Neural crest cell (in vitro differentiated cells): ENCODE measurements at regions not wholly inside any gene's neighbourhood (a gene's known extent, or its start where the extent isn't known, plus 50 kb on each side); places are given as distances from the start of the nearest gene placed in this dataset.

ENCODE experiments used
- DNase-seq: peaks from one replicate; pipeline ENCODE4 v3.0.0; 2021; ENCODE audit warnings: low read depth, mixed read lengths, low spot score
- H3K27ac Mint-ChIP-seq: one replicate; pipeline ENCODE4 v1.8.0; 2021; ENCODE audit warnings: mild to moderate bottlenecking, mixed read lengths; ENCODE audit not compliant: unreplicated experiment
- H3K27me3 Mint-ChIP-seq: 2 replicates; pipeline ENCODE4 v1.8.0; 2021; ENCODE audit warnings: low read depth, mild to moderate bottlenecking, mixed read lengths
- H3K36me3 Mint-ChIP-seq: 2 replicates; pipeline ENCODE4 v1.8.0; 2021; ENCODE audit warnings: low read depth, mild to moderate bottlenecking, mixed read lengths
- H3K4me1 Mint-ChIP-seq: 2 replicates; pipeline ENCODE4 v1.8.0; 2021; ENCODE audit warnings: mixed read lengths
- H3K4me3 Mint-ChIP-seq: one replicate; pipeline ENCODE4 v1.8.0; 2021; ENCODE audit warnings: mild to moderate bottlenecking, mixed read lengths
- H3K9me3 Mint-ChIP-seq: 2 replicates; pipeline ENCODE4 v1.8.0; 2021; ENCODE audit warnings: mixed read lengths
- CTCF ChIP-seq: fragments of 200-600 bp; sonication (generic); conservative IDR thresholded peaks from 2 replicates; pipeline ENCODE4 v1.5.0; 2021; ENCODE audit warnings: antibody characterized with exemption, mild to moderate bottlenecking

DNA sequence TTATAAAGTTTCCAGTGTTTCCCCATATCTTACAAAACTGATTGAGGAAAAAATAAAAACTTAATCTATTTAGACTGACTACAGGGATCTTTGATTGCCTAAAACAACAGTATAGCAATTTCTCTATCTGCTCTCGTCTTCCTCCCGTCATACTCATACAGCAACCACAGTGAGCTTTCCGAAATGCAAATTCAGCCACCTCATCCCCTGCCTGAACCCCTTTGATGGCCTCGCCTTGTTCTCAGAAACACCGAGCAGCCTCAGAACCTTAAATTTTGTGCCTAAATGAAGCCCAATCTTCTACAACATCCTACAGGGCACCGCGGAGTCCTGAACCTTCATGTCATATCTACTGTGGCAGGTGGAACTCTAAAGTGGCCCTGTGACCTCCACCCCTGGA is 223.7 kb upstream of the TMEM132C start:
- Mint-ChIP-seq H3K27me3 (peaks cover 12% of the 10 kb centered on the region), H3K27ac (no peak overlapping the region), H3K4me3 (no peak overlapping the region), H3K9me3 (peaks cover 5% of the 10 kb centered on the region), H3K4me1 (no peaks in the 10 kb centered on the region), H3K36me3 (no peaks in the 10 kb centered on the region)
- DNase-seq = no peak
- no peak for TF ChIP-seq CTCF

DNA sequence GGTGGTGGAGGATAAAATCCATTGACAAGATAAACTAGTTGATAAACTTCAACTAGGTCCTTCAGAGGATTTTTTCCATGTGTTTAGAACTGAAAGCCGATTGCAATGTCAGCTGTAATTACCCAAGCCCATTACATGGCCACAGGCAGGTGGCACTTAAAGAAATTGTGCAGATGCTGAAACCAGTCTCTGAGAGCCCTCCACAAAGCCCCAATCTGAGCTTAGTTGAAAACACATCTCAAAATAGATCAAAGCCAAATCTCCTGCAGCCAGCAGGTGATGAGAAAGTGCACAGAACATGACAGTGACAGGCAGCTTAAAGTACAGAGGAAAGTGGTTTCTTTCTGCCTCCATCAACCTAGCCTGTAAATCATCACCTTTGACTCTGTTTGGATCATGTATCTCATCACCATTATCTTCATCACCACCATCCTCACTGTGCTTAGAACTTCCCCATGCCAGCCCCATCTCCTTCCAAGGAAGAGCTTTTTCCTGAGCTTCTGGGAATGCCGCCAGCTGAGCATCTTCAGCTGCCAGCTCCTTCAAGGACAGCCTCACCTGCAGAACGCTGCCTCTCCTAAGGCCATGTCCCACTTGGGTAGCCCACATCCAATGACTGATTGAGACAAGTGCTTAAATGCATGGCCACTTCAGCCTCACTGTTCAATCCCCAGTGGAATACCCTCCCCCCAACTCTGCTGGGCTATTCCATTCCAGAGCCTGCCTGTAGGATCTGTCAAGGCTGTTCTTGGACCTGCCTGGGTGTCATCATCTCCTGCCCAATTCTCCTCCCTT is 219.5 kb upstream of the TMEM132C start:
- Mint-ChIP-seq H3K9me3 (peaks cover 4% of the 10 kb centered on the region), H3K27ac (no peak overlapping the region), H3K27me3 (peaks cover 14% of the 10 kb centered on the region), H3K4me1 (no peaks in the 10 kb centered on the region), H3K36me3 (no peaks in the 10 kb centered on the region), H3K4me3 (no peak overlapping the region)
- DNase-seq = no peak
- TF ChIP-seq CTCF = no peak

- peaks cover 12% of the 10 kb centered on the region for H3K27me3 Mint-ChIP-seq
- no peaks in the 10 kb centered on the region for H3K36me3 Mint-ChIP-seq
- DNase-seq = no peak
- H3K27ac Mint-ChIP-seq = no peak overlapping the region
- TF ChIP-seq CTCF = no peak
- H3K4me3 Mint-ChIP-seq = no peak overlapping the region
- H3K9me3 Mint-ChIP-seq = no peaks in the 10 kb centered on the region
- H3K4me1 Mint-ChIP-seq = peaks cover 14% of the 10 kb centered on the region
Observed at GRCh38 chr12:128052331-128052730, 214.6 kb upstream of the TMEM132C start.

DNA sequence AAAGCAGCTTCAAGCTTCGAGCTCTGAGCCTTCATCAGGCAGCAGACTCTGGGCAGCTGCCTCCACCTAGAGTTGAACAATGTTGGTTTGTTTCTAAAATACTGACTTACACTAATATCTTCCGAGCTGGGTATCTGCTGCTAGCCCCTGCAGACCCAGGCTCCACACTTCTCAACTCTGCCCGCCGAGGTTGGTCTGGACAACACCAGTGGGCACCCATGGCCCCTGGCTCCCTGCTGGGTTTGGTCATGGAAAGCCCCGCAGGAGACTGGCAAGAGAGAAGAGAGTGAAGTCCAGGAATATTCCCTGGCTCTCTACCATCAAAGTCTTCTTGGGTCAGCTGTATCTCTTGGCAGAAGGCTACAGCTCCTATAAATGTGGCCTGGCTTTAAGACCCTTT is 214.2 kb upstream of the TMEM132C start:
- no peak overlapping the region for H3K27ac Mint-ChIP-seq

GRCh38 chr12:128055567-128055966 is 211.4 kb upstream of the TMEM132C start:
- Mint-ChIP-seq H3K4me1 (peaks cover 17% of the 10 kb centered on the region), H3K4me3 (no peak overlapping the region), H3K9me3 (no peaks in the 10 kb centered on the region), H3K27ac (no peak overlapping the region), H3K36me3 (no peaks in the 10 kb centered on the region), H3K27me3 (peaks cover 2% of the 10 kb centered on the region)
- TF ChIP-seq CTCF = no peak
- no peak for DNase-seq

More for the DNA sequence above, 214.2 kb upstream of the TMEM132C start:
- no peak overlapping the region for H3K4me3 Mint-ChIP-seq
- TF ChIP-seq CTCF = no peak
- peaks cover 17% of the 10 kb centered on the region for H3K4me1 Mint-ChIP-seq
- no peak for DNase-seq
- H3K27me3 Mint-ChIP-seq = peaks cover 8% of the 10 kb centered on the region
- H3K36me3 Mint-ChIP-seq = no peaks in the 10 kb centered on the region
- no peaks in the 10 kb centered on the region for H3K9me3 Mint-ChIP-seq
